ENCODE measurements at regions not wholly inside any gene's neighbourhood (a gene's known extent, or its start where the extent isn't known, plus 50 kb on each side); places are given as distances from the start of the nearest gene placed in this dataset.

DNA sequence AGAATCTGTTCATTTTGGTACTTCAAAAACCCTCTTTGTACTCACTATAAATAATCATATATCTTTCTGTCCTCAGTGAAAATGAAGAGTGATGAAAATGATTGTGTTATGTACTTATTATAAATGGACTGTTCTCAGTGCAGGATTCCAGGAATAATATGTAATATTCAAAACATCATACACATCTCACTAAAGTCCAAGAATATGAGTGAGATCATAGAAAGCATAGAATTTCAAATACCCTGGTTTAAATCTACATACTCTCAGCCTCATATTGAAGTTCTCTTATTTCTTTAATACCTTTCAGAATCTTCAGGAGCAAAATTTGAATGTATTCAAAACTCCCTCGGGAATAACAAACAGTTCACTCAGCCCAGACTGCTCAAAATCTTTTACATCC, 868.0 kb downstream of the SLITRK6 start:
- no peak for DNase-seq

DNA sequence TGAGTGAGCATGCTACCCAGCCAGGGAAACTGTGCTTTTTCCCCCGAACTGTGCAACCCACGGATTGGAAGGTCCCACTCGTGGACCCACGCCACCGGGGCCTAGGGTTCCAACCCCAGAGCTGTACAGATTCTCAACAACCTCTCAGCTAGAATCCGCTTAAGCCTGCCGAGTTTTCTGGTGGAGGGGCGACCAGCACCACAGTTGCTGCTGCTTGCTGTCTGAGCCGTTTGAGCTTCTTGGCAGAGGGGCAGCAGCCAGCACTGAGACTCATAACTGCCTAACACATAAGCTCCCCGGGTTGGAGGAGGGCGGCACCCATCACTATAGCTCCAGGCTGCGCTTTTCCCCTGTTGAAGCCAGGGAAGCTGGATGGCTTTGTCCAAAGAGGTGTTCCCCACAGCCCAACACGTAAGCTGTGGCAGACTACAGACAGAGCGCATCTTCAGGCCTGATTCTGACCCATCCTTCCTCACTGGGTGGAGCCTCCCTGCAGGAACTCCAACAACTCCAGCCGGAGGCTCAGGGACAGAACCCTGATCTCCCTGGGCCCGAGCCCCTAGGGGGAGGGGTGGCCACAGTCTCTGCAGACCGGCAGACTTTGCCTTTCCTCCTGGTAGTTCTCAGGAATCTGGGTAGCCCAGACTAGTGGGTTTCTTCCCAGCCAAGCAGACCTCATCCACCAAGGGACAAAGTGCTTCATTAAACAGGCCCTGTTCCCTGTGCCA, 871.6 kb downstream of the SLITRK6 start:
- DNase-seq, result no peak

DNA sequence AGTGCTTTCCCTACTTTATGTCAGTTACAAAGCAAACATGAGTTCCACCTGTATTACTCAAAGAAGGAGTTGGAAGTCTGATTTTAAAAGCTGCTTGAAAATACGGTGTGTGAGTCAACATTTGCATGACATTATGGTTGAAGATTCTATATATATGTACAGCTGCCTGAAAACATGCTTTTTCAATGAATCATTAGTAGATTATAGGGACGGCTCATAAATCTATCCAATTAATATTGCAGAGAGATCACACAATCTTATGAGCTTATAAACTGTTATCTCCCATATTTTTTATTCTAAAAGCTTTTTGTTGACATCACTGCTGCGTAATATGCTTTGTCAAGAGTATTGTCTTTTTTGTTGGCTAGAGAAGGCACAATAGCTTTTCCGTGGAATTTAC, 873.8 kb downstream of the SLITRK6 start:
- DNase-seq, result no peak

DNA sequence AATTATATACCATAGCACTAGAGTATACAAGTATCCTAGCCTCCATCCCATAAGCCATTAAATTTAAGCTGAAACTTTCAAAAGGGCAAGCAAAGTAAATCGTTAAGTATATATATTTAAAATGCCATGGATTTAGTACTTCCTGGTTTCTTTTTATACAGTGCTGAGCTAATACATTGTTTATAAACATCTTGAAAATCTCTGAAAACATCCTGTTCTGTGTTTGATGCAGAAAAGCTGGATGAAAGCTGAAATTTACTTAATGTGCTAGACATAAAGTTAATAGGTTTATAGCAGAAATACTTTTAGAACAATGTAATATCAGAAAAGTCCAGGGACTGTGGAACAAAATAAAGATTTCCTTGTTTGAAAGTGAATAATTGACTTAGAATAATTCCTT, 875.4 kb downstream of the SLITRK6 start:
- DNase-seq, result no peak

DNA sequence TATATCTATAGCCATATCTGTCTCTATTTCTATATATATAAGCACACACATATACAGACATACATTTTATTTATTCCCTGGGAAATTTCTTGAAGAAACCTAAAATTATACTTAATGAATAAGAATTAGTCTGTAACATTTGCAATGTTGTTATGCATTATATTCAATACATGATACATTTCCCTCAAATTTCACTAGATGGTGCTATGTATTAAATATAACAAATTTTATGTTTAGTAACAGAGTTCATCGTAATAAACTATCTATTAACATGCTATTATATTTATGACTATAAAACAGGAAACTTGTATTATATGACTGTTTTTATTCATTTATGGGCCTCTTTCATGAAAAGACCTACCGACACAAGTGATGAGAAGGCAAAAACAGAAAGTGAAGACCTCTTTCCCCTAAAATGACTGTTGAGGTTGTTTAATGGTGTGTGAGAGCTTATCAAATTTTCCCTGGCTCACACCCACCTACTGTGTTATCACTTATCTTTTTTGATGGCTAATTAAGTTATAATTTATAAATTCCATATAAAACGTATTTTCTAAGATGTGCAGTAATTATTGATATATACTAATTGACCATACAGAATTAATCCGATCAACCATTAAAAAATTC, 881.9 kb downstream of the SLITRK6 start:
- DNase-seq, result no peak

DNA sequence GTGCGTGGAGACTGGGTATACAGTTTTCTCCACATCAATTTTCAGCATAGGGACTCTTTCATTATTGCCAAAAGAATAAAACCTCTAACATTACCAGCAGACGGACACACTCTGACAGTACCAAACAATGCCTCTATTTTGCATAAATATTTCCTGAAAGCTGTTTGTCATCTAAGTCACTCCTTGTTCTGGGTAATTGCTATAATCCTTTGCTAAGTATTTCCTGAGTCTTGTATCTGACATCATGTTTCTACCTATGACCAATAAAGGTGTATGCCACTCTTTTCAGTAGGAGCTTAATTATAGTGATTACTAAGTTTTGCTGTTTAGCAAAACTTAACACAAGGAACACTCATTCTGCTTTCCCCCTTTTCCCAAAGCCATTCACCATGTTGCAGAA, 886.5 kb downstream of the SLITRK6 start:
- DNase-seq, result no peak

DNA sequence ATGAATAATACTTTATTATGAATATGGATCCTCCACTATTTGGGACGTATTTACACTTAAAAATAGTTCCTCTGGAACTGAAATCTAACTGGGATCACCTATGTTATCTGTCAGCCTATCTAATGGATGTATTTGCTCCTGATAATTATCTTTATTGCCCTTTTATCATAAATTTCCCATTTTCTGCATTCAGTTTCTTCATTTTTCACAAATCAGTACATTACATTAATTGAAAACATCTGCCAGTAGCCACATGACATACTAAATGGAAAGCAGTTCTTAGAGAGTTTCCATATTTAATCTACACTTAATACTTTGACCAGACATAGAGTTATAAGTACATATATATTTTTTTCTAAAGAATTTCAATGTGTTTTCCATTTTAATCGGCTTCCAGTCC, 888.8 kb downstream of the SLITRK6 start:
- DNase-seq, result no peak

DNA sequence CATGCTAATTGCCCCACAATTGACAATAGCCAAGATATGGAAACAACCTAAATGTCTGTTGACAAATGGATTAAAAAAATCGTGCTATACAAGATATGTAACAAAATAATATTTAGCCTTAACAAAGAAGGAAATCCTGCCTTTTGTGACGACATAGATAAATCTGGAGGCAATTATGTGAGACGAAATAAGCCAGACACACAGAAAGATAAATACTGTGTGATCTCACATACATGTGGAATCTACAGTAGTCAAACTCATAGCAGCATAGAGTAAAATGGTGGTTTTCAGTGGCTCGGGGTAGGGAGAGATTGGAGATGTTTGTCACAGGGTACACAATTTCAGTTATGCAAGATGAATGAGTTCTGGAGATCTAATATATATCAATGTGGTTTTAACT, 895.8 kb downstream of the SLITRK6 start:
- DNase-seq, result no peak

DNA sequence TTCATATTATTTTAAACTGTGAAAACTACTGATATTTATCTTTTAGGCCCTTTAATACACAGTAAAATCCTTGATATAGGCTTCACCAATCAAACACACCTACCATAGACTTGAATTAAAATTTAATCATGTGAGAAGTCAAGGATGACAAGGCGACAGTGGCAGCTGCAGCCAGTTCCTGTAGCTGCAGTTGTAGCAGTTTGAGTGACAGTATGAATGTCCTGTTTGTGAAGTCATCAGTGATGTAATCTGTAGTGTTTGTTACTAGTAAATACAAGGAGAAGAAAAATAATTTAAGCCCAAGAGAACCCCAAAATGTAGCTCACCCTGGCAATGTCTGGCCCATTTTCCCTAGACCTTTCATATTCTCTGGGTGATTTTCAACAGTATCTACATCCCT, 897.0 kb downstream of the SLITRK6 start:
- DNase-seq, result no peak

DNA sequence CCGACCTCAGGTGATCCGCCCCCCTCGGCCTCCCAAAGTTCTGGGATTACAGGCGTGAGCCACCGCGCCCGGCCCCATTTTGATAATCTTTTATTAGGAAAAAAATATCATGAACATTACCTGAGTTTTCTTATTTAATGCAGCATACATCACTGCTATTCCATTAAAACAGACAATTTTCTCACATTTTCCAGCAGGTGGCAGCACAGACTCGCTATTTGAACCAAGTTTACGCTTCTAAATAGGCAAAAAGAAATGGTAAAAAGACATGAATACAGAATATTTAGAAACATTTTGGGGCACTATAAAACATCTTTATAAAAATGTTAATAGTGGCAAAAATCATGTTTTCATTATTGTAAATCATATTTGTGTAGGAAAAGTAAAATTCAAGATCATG, 903.1 kb downstream of the SLITRK6 start:
- peak; percentile 29 for DNase-seq

DNA sequence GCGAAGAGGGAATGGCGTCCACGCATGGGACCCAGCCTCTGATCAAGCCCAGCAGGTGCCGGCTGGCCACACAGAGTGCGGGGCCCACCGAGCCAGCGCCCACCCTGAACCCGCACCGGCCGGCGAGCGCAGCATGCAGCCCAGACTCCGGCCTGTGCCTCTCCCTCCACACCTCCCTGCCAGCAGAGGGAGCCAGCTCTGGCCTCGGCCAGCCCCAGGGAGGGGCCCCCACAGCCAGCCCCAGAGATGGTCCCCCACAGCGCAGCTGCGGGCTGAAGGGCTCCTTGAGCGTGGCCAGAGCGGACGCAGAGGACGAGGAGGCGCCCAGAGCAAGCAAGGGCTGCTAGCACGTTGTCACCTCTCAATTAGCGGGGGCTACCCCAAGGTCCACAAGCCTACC, 904.5 kb downstream of the SLITRK6 start:
- no peak for DNase-seq

DNA sequence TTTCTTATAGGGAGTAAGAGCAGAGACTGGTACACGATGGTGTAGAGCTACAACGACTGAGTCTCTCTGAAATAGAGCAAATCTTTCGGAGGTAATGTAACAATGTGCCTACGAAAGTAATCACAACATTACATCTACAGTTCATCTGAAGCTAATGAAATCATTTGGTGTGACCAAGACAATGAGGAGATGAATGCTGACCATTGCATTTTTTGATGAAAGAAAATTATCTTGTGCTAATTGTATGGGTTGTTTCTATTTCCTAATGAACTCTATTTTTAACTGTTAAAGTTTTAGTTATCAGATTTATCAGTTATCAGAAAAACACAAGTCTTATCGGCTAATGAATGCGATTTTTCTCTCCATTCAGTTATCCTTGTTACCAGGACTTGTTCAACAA, 913.4 kb downstream of the SLITRK6 start:
- DNase-seq, result no peak

DNA sequence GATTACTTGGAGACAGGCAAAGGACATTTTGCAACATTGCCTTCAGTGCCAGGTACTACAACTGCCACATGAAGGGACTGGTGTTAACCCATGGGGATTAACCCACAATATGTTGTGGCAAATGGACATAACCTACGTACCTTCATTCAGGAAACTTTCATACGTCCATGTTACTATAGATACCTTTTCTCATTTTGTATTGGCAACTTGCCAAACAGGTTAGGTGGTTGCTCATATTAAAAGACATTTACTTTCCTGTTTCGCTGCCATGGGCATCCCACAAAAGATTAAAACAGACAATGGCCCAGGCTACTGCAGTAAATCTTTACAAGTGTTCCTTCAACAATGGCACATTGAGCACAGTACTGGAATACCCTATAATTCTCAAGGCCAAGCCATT, 925.3 kb downstream of the SLITRK6 start:
- no peak for DNase-seq

DNA sequence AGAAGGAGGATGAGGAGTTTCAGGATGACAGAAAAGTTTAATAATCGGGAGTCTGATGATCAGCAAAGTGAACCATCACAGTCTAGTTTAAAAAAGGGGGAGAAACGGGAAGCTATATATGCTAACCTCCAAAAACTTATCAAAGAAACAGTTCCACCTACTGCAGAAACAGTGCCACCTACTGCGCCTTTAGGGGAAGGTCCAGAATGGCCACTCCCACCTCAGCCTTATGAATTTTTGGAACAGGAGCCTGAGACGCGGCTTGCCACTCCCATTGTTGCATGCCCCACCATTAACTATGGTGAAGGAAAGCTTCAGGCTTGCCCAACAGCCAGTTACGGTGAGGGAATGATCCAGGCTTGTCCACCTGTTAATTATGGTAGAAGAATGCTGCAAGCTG, 929.0 kb downstream of the SLITRK6 start:
- no peak for DNase-seq

DNA sequence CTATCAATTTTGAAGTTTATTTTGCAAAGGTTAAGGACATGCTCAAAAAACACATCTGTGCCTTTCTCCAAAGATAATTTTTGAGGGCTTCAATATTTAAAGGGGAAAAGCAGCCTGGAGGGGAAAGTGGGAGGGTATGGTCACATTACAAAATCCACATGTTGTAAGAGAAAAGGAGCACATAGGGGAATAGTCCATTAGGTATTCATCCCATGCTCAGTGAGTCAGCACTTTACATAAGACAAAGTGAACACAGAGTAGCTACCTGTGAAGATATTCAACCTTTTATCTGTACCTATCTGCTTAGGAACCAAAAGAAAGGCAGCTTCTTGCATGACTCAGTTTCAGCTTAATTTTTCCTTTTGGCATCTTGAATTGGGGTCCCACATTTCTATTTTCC, 932.0 kb downstream of the SLITRK6 start:
- DNase-seq, result no peak

DNA sequence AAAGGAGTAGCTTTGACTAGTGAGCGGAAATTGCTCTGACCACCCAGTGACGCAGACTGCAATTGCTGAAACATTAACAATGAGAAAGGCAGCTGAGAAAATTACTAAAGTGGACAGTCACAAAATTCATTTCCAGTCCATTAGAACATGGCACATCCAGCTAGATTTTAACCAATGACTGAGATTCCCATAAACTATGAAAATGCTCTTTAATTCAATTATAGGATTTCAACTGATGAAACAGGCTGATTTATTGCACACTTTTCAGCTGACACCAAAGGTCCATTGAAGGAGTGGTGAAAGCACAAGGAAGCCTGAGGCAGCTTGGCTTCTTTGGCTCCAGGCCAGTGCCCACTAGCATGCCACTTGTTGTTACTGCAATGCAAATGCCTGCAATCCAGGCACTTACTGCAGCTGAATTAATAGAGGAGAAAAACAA, 933.4 kb downstream of the SLITRK6 start:
- no peak for DNase-seq

DNA sequence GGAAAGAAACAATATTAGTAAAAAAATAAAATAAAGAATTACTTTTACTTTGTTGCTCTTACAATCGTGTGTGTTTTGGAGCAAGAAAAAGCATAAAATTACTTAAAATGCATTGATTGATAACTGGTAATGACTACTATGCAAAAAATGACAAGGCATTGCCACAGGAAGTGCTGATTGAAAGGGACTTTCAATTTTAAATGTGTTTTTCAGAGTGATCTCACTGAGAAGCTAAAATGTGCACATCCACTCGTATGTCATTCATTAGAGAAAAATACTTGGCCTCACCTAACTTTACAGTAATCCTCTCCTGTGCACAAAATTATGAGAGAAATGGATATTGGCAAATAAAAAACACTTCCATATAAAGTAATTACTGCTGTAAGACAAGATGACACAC, 934.9 kb downstream of the SLITRK6 start:
- no peak for DNase-seq

DNA sequence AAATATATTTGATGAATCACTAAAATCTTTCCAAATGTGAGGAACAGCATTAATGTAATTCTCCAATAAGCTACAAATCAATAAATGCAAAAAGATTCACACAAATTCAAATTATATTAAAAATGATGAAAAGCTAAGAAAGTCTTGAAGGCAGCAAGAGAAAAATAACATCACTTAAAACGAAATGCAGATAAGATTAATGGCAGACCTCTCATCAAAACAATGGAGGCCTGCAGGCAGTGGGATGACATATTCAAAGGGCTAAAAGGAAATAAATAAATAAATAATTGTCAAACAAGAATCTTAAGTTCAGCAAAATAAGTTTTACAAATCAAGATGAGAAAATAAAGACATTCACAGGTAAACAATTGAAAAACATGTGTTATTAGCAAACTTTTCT, 952.1 kb downstream of the SLITRK6 start:
- no peak for DNase-seq

DNA sequence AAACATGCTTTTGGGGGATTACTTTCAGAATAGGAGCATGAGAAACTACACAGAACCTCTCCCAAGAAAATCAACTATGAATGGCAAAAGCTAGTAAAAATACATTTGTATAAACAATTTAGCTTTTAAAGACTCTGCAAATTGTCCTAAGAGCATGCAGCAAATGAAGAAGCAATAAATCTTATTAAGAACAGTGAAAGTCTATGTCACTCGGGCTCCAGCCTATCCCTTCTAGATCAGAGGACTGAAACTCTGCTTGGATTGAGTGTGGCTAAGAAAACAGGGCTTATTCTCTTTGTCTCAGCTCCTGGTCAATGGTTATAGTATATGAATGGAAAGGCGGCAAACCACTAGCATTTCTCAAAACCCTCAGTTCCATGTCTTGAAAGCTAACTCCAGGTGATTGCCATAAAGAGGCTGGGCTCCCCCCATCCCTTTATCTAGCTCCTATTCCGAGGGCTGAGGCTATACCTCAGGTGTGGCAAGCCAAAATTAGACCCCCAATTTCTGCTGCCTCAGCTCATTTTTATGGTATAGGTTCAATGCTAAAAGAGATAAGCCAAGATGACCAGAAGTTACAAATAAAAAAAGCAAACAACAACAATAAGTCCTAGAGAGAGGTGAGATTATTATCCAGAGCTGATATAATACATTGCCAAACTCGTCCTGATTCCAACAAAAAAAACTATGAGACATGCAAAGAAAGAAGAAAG, 953.2 kb downstream of the SLITRK6 start:
- no peak for DNase-seq

DNA sequence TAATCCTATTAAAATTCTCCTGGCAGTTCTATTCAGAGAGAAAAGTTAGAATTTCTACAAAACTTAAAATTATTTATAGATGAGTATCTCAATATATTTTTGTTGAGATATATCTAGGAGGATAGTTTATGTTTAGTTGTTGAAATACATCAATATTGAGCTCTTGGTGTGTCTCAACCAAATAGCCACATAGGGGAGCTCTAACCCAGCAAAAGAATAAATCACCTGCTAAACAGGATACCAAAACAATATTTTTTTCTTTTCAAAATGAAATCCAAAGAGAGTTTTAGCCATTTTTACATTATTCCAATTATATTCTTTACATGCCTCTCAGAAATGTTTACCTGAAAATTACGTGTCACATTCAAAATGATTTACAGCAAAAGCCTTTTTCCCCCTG, 954.7 kb downstream of the SLITRK6 start:
- no peak for DNase-seq

DNA sequence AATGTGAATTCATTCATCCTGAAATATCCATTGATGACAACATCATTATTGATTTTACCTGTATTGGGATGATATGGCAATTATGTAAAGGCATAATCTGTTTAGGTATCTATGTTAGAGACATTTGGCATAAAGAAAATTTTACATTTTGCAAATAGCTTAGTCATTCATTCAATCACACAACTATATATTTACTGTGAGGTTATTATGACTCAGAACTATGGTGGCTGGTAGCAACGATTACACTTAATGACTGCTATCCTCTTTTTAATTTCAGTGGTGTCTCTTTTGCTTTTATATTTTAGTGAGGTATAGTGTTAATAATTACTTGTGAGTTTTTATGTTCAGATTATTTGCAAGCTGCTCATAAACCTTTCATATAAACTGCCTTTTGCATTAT, 955.9 kb downstream of the SLITRK6 start:
- no peak for DNase-seq

DNA sequence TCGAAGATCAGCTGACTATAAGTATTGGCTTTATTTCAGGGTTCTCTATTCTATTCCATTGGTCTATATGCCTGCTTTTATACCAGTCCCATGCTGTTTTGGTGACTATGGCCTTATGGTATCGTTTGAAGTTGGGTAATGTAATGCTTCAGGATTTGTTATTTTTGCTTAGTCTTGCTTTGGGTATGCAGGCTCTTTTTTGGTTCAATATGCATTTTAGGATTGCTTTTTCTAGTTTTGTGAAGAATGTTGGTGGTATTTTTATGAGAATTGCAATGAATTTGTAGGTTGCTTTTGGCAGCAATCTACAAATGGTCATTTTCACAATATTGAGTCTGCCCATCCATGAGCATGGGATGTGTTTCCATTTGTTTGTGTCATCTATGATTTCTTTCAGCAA, 951.9 kb upstream of the SLITRK1 start:
- no peak for DNase-seq

DNA sequence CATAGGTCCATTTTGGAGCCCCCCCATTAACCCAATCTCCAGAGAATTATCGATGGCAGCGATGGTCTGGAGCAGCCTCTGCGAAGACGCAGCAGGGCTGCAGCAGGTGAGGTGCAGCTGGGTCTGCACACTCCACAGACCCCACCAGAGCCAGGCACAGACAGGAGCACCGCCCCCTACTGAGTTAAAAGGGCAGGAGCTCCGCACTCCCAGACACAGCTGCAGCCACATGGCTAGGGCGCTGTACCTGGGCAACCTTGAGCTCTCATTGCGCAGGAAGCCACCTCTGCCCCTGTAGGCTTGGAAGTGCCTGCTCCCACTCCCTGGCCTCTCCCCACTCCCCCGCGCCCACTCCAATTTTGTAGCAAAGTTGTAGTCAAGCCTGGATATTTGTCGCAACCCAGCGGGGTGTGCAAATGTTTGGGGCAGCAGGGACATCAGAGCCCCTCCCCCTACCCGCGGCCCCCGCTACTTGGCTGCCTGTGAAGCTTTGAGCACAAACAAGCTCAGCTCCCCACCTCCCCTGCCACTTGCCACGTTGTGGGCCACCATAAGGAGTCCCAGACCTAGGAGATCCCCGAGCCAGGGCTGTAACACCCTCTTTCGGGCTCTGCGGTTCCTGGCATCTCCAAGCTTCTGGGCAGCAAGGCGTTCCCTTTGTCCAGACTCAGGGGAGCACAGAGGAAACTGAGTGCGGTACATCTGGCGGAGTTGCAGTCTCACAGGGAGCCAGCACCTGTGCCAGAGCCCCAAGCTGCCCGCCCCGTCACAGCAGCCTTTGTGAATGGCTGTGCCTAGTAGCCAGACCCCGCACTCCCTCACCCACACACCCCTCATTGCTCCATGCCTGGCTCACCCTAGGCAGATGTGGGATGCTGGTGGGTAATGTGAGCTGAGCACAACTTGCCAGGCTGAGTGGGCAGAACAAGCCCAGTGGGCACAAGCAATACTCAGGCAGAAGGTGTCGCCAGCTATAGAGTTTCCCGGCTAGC, 949.7 kb upstream of the SLITRK1 start:
- no peak for DNase-seq
